ENCODE measurements at regions not wholly inside any gene's neighbourhood (a gene's known extent, or its start where the extent isn't known, plus 50 kb on each side); places are given as distances from the start of the nearest gene placed in this dataset.

- H3K27ac Mint-ChIP-seq: no peak overlapping the region
- TF ChIP-seq, protein P1, sequence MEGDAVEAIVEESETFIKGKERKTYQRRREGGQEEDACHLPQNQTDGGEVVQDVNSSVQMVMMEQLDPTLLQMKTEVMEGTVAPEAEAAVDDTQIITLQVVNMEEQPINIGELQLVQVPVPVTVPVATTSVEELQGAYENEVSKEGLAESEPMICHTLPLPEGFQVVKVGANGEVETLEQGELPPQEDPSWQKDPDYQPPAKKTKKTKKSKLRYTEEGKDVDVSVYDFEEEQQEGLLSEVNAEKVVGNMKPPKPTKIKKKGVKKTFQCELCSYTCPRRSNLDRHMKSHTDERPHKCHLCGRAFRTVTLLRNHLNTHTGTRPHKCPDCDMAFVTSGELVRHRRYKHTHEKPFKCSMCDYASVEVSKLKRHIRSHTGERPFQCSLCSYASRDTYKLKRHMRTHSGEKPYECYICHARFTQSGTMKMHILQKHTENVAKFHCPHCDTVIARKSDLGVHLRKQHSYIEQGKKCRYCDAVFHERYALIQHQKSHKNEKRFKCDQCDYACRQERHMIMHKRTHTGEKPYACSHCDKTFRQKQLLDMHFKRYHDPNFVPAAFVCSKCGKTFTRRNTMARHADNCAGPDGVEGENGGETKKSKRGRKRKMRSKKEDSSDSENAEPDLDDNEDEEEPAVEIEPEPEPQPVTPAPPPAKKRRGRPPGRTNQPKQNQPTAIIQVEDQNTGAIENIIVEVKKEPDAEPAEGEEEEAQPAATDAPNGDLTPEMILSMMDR (IDR thresholded peaks at IDR 0.05): no peak
Measured at GRCh38 chr18:11199477-11199876, 50.1 kb upstream of the PIEZO2 start.

More at GRCh38 chr18:11199477-11199876, 50.1 kb upstream of the PIEZO2 start:
- H3K9me3 Mint-ChIP-seq: no peaks in the 10 kb centered on the region
- no peaks in the 10 kb centered on the region for H3K4me1 Mint-ChIP-seq
- DNase-seq: no peak
- H3K27me3 Mint-ChIP-seq (ENCODE audit: low read depth, poor library complexity): no peaks in the 10 kb centered on the region
- H3K36me3 Mint-ChIP-seq (ENCODE audit: low read depth): no peaks in the 10 kb centered on the region
- no peak overlapping the region for H3K4me3 Mint-ChIP-seq
